Keratinocyte (primary cell): ENCODE measurements at regions not wholly inside any gene's neighbourhood (a gene's known extent, or its start where the extent isn't known, plus 50 kb on each side); places are given as distances from the start of the nearest gene placed in this dataset.
A peak's percentile ranks its signal among the peaks of the same experiment; 100 is the strongest.

Experiments used
- DNase-seq: peaks from one replicate; pipeline ENCODE4 v3.0.0-alpha.2; 2011; ENCODE audit warnings: low read depth, missing footprints, low spot score
- FAIRE-seq: peaks from 2 replicates; lab custom pipeline; 2011; peaks lifted over from hg19 to GRCh38; lab: Jason Lieb, UNC
- H2AFZ ChIP-seq: 2 replicates; pipeline ENCODE4 v1.6.0; 2012; ENCODE audit warnings: low read length, control low read depth, inconsistent platforms; ENCODE audit not compliant: control insufficient read depth
- H3K27ac ChIP-seq: 2 replicates; pipeline ENCODE4 v1.5.1; 2011; ENCODE audit warnings: low read length; ENCODE audit not compliant: control insufficient read depth, insufficient read depth
- H3K27me3 ChIP-seq: 3 replicates; pipeline ENCODE4 v1.6.0; 2011; ENCODE audit warnings: low read length; ENCODE audit not compliant: control insufficient read depth, insufficient read depth; ENCODE audit errors: extremely low read depth
- H3K36me3 ChIP-seq, 2 experiments: 2 replicates in 1 of 2; 3 replicates in 1 of 2; pipeline ENCODE4 v1.5.1; 2011; ENCODE audit warnings: low read length in 2 of 2, mild to moderate bottlenecking in 1 of 2; ENCODE audit not compliant: control insufficient read depth in 2 of 2, insufficient read depth in 2 of 2; ENCODE audit errors: extremely low read depth in 1 of 2
- H3K4me1 ChIP-seq: 3 replicates; pipeline ENCODE4 v1.5.1; 2011; ENCODE audit warnings: low read length; ENCODE audit not compliant: control insufficient read depth, insufficient read depth; ENCODE audit errors: extremely low read depth
- H3K4me2 ChIP-seq: 3 replicates; pipeline ENCODE4 v1.6.0; 2011; ENCODE audit warnings: low read depth, low read length; ENCODE audit not compliant: control insufficient read depth, insufficient read depth; ENCODE audit errors: extremely low read depth
- H3K4me3 ChIP-seq, 3 experiments: fragments of 200-600 bp in 1 of 3; sonication (generic) in 1 of 3; 2 replicates in 2 of 3; 3 replicates in 1 of 3; pipeline ENCODE4 v1.5.1; 2011 to 2016; ENCODE audit warnings: low read length in 3 of 3, mild to moderate bottlenecking in 3 of 3, control low read depth in 2 of 3, inconsistent platforms in 1 of 3, low read depth in 1 of 3, mixed read lengths in 1 of 3, mixed run types in 1 of 3, moderate library complexity in 1 of 3; ENCODE audit not compliant: control insufficient read depth in 2 of 3, insufficient read depth in 2 of 3; ENCODE audit errors: extremely low read depth in 1 of 3
- H3K79me2 ChIP-seq: 2 replicates; pipeline ENCODE4 v1.6.0; 2012; ENCODE audit warnings: low read length; ENCODE audit not compliant: control insufficient read depth, insufficient read depth
- H3K9ac ChIP-seq: 3 replicates; pipeline ENCODE4 v1.6.0; 2011; ENCODE audit warnings: low read length; ENCODE audit not compliant: control insufficient read depth, insufficient read depth; ENCODE audit errors: extremely low read depth
- H3K9me1 ChIP-seq: 3 replicates; pipeline ENCODE4 v1.6.0; 2011; ENCODE audit warnings: low read length; ENCODE audit not compliant: control insufficient read depth, insufficient read depth; ENCODE audit errors: extremely low read depth
- H3K9me3 ChIP-seq: 2 replicates; pipeline ENCODE4 v1.5.1; 2012; ENCODE audit warnings: low read depth, low read length; ENCODE audit not compliant: control insufficient read depth
- H4K20me1 ChIP-seq: 3 replicates; pipeline ENCODE4 v1.6.0; 2011; ENCODE audit warnings: low read length; ENCODE audit not compliant: control insufficient read depth, insufficient read depth; ENCODE audit errors: extremely low read depth
- EZH2 ChIP-seq: IDR thresholded peaks from one replicate; pipeline ENCODE4 v1.6.1; 2012; ENCODE audit warnings: inconsistent platforms, mild to moderate bottlenecking, low read length, moderate library complexity
- dilution Hi-C: fragments of 300-500 bp; cut with MboI; formaldehyde crosslinking; loops from one replicate; pipeline ENCODE4 v1.7.0; 2020; ENCODE audit warnings: low sequenced_read_pairs; ENCODE audit not compliant: extremely low pct_ligation_motif_present
- small RNA-seq, 3 experiments: library from RNA; depleted of rRNA; stranded (forward); fragments of <200 nt; gene quantifications; one replicate each; pipeline ENCODE3, GENCODE V24; 2012; ENCODE audit warnings: low read depth in 3 of 3, low replicate concordance in 1 of 3; ENCODE audit not compliant: insufficient read length in 3 of 3
- TF ChIP-seq, protein P1 (sequence below), 3 experiments: IDR thresholded peaks in 1 of 3; conservative IDR thresholded peaks in 1 of 3; optimal IDR thresholded peaks in 1 of 3; 2 replicates in 2 of 3; 3 replicates in 1 of 3; pipeline versions ENCODE3 to v1.5.1; 2011; ENCODE audit warnings: low read length in 3 of 3, mild to moderate bottlenecking in 3 of 3, moderate library complexity in 2 of 3, control low read depth in 1 of 3, inconsistent platforms in 1 of 3; ENCODE audit not compliant: insufficient read depth in 2 of 3; ENCODE audit errors: extremely low read depth in 1 of 3

DNA sequence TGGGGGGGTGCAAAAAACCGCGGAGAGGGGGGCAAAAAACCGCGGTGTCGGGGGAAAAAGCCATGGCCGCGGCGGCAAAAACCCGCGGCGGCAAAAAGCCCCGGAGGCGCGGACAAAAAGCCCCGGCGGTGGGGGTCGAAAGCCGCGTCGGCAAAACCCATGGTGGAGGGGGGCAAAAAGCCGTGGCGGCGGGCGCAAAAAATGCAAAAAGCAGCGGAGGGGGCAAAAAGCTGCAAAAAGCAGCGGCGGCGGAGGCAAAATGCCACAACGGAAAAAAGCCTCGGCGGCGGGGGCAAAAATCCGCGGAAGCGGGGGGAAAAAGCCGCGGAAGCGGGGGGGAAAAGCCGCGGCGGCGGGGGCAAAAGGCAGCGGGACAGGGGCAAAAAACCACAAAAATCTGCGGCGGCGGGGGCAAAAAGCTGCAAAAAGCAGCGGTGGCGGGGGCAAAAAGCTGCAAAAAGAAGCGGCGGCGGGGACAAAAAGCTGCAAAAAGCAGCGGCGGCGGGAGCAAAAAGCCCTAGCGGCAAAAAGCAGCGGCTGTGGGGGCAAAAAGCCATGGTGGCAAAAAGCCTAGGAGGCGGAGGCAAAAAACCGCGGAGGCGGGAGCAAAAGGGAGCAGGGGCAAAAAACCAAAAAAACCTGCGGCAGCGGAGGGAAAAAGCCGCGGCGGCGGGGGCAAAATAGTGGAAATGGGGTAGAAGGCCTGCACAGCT, 418.9 kb downstream of the ZNF716 start:
- DNase-seq: no peak
- Histone ChIP-seq H3K9me1 (no peaks in the 10 kb centered on the region), H4K20me1 (no peaks in the 10 kb centered on the region), H3K27me3 (peaks cover 15% of the 10 kb centered on the region), H2AFZ (no peak overlapping the region), H3K9me3 (no peaks in the 10 kb centered on the region), H3K79me2 (no peaks in the 10 kb centered on the region), H3K4me2 (no peak overlapping the region), H3K9ac (no peak overlapping the region), H3K27ac (no peak overlapping the region), H3K4me3 (peak overlapping the region in 2 of 3 experiments; percentile 29 to 32), H3K4me1 (no peaks in the 10 kb centered on the region), H3K36me3 (no peaks in the 10 kb centered on the region)
- peak; percentile 85 for TF ChIP-seq EZH2
- TF ChIP-seq, protein P1, sequence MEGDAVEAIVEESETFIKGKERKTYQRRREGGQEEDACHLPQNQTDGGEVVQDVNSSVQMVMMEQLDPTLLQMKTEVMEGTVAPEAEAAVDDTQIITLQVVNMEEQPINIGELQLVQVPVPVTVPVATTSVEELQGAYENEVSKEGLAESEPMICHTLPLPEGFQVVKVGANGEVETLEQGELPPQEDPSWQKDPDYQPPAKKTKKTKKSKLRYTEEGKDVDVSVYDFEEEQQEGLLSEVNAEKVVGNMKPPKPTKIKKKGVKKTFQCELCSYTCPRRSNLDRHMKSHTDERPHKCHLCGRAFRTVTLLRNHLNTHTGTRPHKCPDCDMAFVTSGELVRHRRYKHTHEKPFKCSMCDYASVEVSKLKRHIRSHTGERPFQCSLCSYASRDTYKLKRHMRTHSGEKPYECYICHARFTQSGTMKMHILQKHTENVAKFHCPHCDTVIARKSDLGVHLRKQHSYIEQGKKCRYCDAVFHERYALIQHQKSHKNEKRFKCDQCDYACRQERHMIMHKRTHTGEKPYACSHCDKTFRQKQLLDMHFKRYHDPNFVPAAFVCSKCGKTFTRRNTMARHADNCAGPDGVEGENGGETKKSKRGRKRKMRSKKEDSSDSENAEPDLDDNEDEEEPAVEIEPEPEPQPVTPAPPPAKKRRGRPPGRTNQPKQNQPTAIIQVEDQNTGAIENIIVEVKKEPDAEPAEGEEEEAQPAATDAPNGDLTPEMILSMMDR (optimal IDR thresholded peaks at IDR 0.05 in 1 of 3, IDR thresholded peaks at IDR 0.05 in 1 of 3, conservative IDR thresholded peaks at IDR 0.05 in 1 of 3; ENCODE audit: extremely low read depth in 1 of 3, insufficient read depth in 2 of 3, low read length in 3 of 3): no peak
- dilution Hi-C loops: no loop called here
- no peak for FAIRE-seq

Small RNA genes in the stretch of these regions (small RNA-seq; reads per million reads assigned to genes)
- 0 reads per million in 3 experiments for gene AC023141.11
- gene AC023141.12: 0 reads per million in 3 experiments
- 0 reads per million in 3 experiments for gene AC023141.8
